A549 (cell line): ENCODE measurements at regions not wholly inside any gene's neighbourhood (a gene's known extent, or its start where the extent isn't known, plus 50 kb on each side); places are given as distances from the start of the nearest gene placed in this dataset.
"Not testable (repeated sequence)": the region's sequence is repeated elsewhere in the genome, so short reads cannot be mapped to it uniquely, and the experiment has no call there.

Experiments used
- BCL3 ChIP-seq: fragments of >200 bp; sonication (Bioruptor Twin); formaldehyde crosslinking; IDR thresholded peaks from 3 replicates; pipeline ENCODE4 v1.6.1; 2016
- REST ChIP-seq: fragments of 200-600 bp; sonication (generic); IDR thresholded peaks from 2 replicates; pipeline ENCODE4 v1.6.1; 2016; ENCODE audit warnings: antibody characterized with exemption, mild to moderate bottlenecking, moderate library complexity
- SMC3 ChIP-seq: fragments of >200 bp; sonication (Bioruptor Twin); formaldehyde crosslinking; IDR thresholded peaks from 3 replicates; pipeline ENCODE4 v1.6.1; 2018; ENCODE audit warnings: inconsistent platforms
- ZFP36 ChIP-seq: fragments of 450-650 bp; IDR thresholded peaks from 2 replicates; pipeline ENCODE4 v1.6.1; 2014; ENCODE audit warnings: borderline replicate concordance; ENCODE audit not compliant: partially characterized antibody
- TF ChIP-seq, protein P1 (sequence below): fragments of 450-650 bp; IDR thresholded peaks from 2 replicates; pipeline ENCODE4 v1.6.1; 2014; ENCODE audit warnings: antibody characterized with exemption
- TF ChIP-seq, protein P2 (sequence below): IDR thresholded peaks from 2 replicates; pipeline ENCODE4 v1.6.1; 2012
- TF ChIP-seq, protein P3 (sequence below): fragments of 250-450 bp; sonication (Bioruptor Pico); IDR thresholded peaks from 2 replicates; pipeline ENCODE4 v1.5.0; 2021; ENCODE audit warnings: mild to moderate bottlenecking, moderate library complexity, borderline replicate concordance
- TF ChIP-seq, protein P4 (sequence below): fragments of >200 bp; sonication (Bioruptor Twin); formaldehyde crosslinking; IDR thresholded peaks from 3 replicates; pipeline ENCODE4 v1.5.1; 2016

DNA sequence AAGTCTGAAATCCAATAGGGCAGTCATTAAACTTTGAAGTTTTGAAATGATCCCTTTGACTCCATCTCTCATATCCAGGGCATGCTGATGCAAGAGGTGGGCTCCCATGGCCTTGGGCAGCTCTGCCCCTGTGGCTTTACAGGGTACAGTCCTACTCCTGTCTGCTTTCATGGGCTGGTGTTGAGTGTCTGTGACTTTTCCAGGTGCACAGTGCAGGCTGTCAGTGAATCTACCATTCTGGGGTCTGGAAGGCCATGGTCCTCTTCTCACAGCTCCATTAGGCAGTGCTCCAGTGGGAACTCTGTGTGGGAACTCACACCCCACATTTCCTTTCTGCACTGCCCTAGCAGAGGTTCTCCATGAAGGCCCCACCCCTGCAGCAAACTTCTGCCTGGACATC lies 435.4 kb upstream of the C16orf82 start:
- TF ChIP-seq, protein P1, sequence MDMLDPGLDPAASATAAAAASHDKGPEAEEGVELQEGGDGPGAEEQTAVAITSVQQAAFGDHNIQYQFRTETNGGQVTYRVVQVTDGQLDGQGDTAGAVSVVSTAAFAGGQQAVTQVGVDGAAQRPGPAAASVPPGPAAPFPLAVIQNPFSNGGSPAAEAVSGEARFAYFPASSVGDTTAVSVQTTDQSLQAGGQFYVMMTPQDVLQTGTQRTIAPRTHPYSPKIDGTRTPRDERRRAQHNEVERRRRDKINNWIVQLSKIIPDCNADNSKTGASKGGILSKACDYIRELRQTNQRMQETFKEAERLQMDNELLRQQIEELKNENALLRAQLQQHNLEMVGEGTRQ, result not testable (repeated sequence)
- TF ChIP-seq, protein P2, sequence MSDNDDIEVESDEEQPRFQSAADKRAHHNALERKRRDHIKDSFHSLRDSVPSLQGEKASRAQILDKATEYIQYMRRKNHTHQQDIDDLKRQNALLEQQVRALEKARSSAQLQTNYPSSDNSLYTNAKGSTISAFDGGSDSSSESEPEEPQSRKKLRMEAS, result not testable (repeated sequence)
- TF ChIP-seq BCL3, ZFP36, REST, SMC3: not testable (repeated sequence)
- TF ChIP-seq, protein P3, sequence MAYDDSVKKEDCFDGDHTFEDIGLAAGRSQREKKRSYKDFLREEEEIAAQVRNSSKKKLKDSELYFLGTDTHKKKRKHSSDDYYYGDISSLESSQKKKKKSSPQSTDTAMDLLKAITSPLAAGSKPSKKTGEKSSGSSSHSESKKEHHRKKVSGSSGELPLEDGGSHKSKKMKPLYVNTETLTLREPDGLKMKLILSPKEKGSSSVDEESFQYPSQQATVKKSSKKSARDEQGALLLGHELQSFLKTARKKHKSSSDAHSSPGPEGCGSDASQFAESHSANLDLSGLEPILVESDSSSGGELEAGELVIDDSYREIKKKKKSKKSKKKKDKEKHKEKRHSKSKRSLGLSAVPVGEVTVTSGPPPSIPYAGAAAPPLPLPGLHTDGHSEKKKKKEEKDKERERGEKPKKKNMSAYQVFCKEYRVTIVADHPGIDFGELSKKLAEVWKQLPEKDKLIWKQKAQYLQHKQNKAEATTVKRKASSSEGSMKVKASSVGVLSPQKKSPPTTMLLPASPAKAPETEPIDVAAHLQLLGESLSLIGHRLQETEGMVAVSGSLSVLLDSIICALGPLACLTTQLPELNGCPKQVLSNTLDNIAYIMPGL (CRISPR knock-in tag), result not testable (repeated sequence)
- TF ChIP-seq, protein P4, sequence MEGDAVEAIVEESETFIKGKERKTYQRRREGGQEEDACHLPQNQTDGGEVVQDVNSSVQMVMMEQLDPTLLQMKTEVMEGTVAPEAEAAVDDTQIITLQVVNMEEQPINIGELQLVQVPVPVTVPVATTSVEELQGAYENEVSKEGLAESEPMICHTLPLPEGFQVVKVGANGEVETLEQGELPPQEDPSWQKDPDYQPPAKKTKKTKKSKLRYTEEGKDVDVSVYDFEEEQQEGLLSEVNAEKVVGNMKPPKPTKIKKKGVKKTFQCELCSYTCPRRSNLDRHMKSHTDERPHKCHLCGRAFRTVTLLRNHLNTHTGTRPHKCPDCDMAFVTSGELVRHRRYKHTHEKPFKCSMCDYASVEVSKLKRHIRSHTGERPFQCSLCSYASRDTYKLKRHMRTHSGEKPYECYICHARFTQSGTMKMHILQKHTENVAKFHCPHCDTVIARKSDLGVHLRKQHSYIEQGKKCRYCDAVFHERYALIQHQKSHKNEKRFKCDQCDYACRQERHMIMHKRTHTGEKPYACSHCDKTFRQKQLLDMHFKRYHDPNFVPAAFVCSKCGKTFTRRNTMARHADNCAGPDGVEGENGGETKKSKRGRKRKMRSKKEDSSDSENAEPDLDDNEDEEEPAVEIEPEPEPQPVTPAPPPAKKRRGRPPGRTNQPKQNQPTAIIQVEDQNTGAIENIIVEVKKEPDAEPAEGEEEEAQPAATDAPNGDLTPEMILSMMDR, result not testable (repeated sequence)
